Esophagus squamous epithelium (tissue), 5 donors: ENCODE measurements at regions not wholly inside any gene's neighbourhood (a gene's known extent, or its start where the extent isn't known, plus 50 kb on each side); places are given as distances from the start of the nearest gene placed in this dataset.

ENCODE experiments used
- DNase-seq: peaks from one replicate; lab custom pipeline; 2025; lab: John Stamatoyannopoulos, UW
- H3K27ac ChIP-seq, 4 donors: fragments of 200-600 bp; sonication (generic); one replicate each; pipeline ENCODE4 v1.5.1; 2016 to 2019; ENCODE audit warnings: mild to moderate bottlenecking in 1 of 4
- H3K27me3 ChIP-seq, 4 donors: fragments of 200-600 bp; sonication (generic); 1 replicate in 3 of 4; 2 replicates in 1 of 4; pipeline versions ENCODE4 v1.5.1 to v1.6.0; 2017 to 2021; ENCODE audit warnings: antibody characterized with exemption in 1 of 4
- H3K36me3 ChIP-seq, 3 donors: fragments of 200-600 bp; sonication (generic); one replicate each; pipeline ENCODE4 v1.5.1; 2016 to 2019
- H3K4me1 ChIP-seq, 3 donors: fragments of 200-600 bp; sonication (generic); one replicate each; pipeline ENCODE4 v1.5.1; 2017 to 2019
- H3K4me3 ChIP-seq, 4 donors: fragments of 200-600 bp; sonication (generic); 1 replicate in 3 of 4; 2 replicates in 1 of 4; pipeline ENCODE4 v1.5.1; 2016 to 2019; ENCODE audit warnings: mild to moderate bottlenecking in 2 of 4, moderate library complexity in 1 of 4
- H3K9me3 ChIP-seq, 3 donors: fragments of 200-600 bp; sonication (generic); one replicate each; pipeline ENCODE4 v1.5.1; 2016 to 2019
- CTCF ChIP-seq, 6 experiments: fragments of 450-650 bp in 4 of 6; fragments of 200-600 bp in 2 of 6; sonication (generic) in 2 of 6; IDR thresholded peaks; one replicate each; pipeline ENCODE4 v1.5.1; 2016 to 2019; ENCODE audit warnings: antibody characterized with exemption in 6 of 6, mild to moderate bottlenecking in 4 of 6, moderate library complexity in 4 of 6
- POLR2A ChIP-seq, 4 donors: fragments of 450-650 bp; IDR thresholded peaks; one replicate each; pipeline ENCODE4 v1.6.1; 2017; ENCODE audit warnings: antibody characterized with exemption in 4 of 4, mild to moderate bottlenecking in 4 of 4, moderate library complexity in 3 of 4
- WGBS, 2 donors: methylation state at CpG; one replicate each; pipeline ENCODE4 v1.1.5; 2018; 5-methylcytosine and 5-hydroxymethylcytosine counted together
- intact Hi-C: fragments of 100-400 bp; cut with DNase I; formaldehyde crosslinking; loops from one replicate; pipeline ENCODE4 v1.15.0; 2022
- donor health status: DM: yes; HTN: yes; CAD: no.

GRCh38 chr15:70172566-70173225, 75.0 kb upstream of the TLE3 start:
- intact Hi-C loops, result no loop called here
- Histone ChIP-seq H3K27me3 (no peaks in the 10 kb centered on the region), H3K4me1 (peaks cover 0 to 6% (median 0%) of the 10 kb centered on the region in 3 donors), H3K9me3 (no peaks in the 10 kb centered on the region), H3K4me3 (no peak overlapping the region), H3K36me3 (no peaks in the 10 kb centered on the region), H3K27ac (no peak overlapping the region)
- DNase-seq, result no peak
- 79 to 88% methylated on average over 4 of the region's 4 CpGs for WGBS, 2 donors
- no peak for TF ChIP-seq POLR2A (IDR thresholded peaks at IDR 0.05)

- peaks cover 0 to 6% (median 0%) of the 10 kb centered on the region in 3 donors for H3K4me1 ChIP-seq
- no peaks in the 10 kb centered on the region for H3K27me3 ChIP-seq
- H3K4me3 ChIP-seq, result no peak overlapping the region
- 60 to 89% methylated on average over 1 to 2 of the region's 2 CpGs for WGBS, 2 donors
- no peak overlapping the region for H3K27ac ChIP-seq
- H3K36me3 ChIP-seq, result no peaks in the 10 kb centered on the region
- intact Hi-C loops, result no loop called here
- TF ChIP-seq POLR2A (IDR thresholded peaks at IDR 0.05) (no peak), CTCF (IDR thresholded peaks at IDR 0.05) (no peak)
- DNase-seq, result no peak
- H3K9me3 ChIP-seq, result no peaks in the 10 kb centered on the region
Observed at GRCh38 chr15:70172124-70172523, 74.4 kb upstream of the TLE3 start.

- H3K27me3 ChIP-seq, result no peaks in the 10 kb centered on the region
- no peak overlapping the region for H3K27ac ChIP-seq
- WGBS, 2 donors, result 82 to 86% methylated on average over 10 of the region's 10 CpGs
- no peaks in the 10 kb centered on the region for H3K36me3 ChIP-seq
- DNase-seq, result no peak
- TF ChIP-seq POLR2A (IDR thresholded peaks at IDR 0.05), result no peak
- no peak for TF ChIP-seq CTCF (IDR thresholded peaks at IDR 0.05)
- intact Hi-C loops, result no loop called here
- H3K4me1 ChIP-seq, result peaks cover 0 to 12% (median 0%) of the 10 kb centered on the region in 3 donors
- H3K9me3 ChIP-seq, result no peaks in the 10 kb centered on the region
- no peak overlapping the region for H3K4me3 ChIP-seq
Observed at GRCh38 chr15:70171256-70171886, 73.7 kb upstream of the TLE3 start.

- 93 to 97% methylated on average over 5 to 6 of the region's 10 CpGs for WGBS, 2 donors
- H3K4me3 ChIP-seq, result no peak overlapping the region
- H3K4me1 ChIP-seq, result peaks cover 0 to 24% (median 0%) of the 10 kb centered on the region in 3 donors
- no peaks in the 10 kb centered on the region for H3K27me3 ChIP-seq
- no peak for TF ChIP-seq POLR2A (IDR thresholded peaks at IDR 0.05)
- TF ChIP-seq CTCF (IDR thresholded peaks at IDR 0.05), result no peak
- no peaks in the 10 kb centered on the region for H3K36me3 ChIP-seq
- no peak overlapping the region for H3K27ac ChIP-seq
- intact Hi-C loops, result no loop called here
- no peak for DNase-seq
- no peaks in the 10 kb centered on the region for H3K9me3 ChIP-seq
Observed at GRCh38 chr15:70170096-70170699, 72.5 kb upstream of the TLE3 start.

GRCh38 chr15:70169147-70169546, 71.4 kb upstream of the TLE3 start:
- TF ChIP-seq CTCF (IDR thresholded peaks at IDR 0.05) (no peak), POLR2A (IDR thresholded peaks at IDR 0.05) (no peak)
- 85 to 100% methylated on average over 2 to 3 of the region's 3 CpGs for WGBS, 2 donors
- DNase-seq, result no peak
- peaks cover 0 to 28% (median 0%) of the 10 kb centered on the region in 3 donors for H3K4me1 ChIP-seq
- no peaks in the 10 kb centered on the region for H3K36me3 ChIP-seq
- peaks cover 0 to 2% (median 0%) of the 10 kb centered on the region in 3 donors for H3K9me3 ChIP-seq
- H3K27ac ChIP-seq, result no peak overlapping the region
- intact Hi-C loops, result no loop called here
- peaks cover 0 to 5% (median 0%) of the 10 kb centered on the region in 4 donors for H3K27me3 ChIP-seq
- no peak overlapping the region for H3K4me3 ChIP-seq
